D341Med (cell line): ENCODE measurements at regions not wholly inside any gene's neighbourhood (a gene's known extent, or its start where the extent isn't known, plus 50 kb on each side); places are given as distances from the start of the nearest gene placed in this dataset.

Source experiments
- DNase-seq: peaks from one replicate; pipeline ENCODE4 v3.0.0; 2012; ENCODE audit warnings: low spot score

- DNase-seq: no peak
Measured at GRCh38 chr10:128497660-128498377, 371.6 kb upstream of the MKI67 start.

- no peak for DNase-seq
Measured at GRCh38 chr10:128498378-128498730, 372.1 kb upstream of the MKI67 start.

GRCh38 chr10:128498746-128499145 is 372.5 kb upstream of the MKI67 start:
- DNase-seq: no peak

GRCh38 chr10:128499486-128499885 is 373.3 kb upstream of the MKI67 start:
- no peak for DNase-seq

- DNase-seq: no peak
Measured at GRCh38 chr10:128499956-128500355, 373.7 kb upstream of the MKI67 start.

DNA sequence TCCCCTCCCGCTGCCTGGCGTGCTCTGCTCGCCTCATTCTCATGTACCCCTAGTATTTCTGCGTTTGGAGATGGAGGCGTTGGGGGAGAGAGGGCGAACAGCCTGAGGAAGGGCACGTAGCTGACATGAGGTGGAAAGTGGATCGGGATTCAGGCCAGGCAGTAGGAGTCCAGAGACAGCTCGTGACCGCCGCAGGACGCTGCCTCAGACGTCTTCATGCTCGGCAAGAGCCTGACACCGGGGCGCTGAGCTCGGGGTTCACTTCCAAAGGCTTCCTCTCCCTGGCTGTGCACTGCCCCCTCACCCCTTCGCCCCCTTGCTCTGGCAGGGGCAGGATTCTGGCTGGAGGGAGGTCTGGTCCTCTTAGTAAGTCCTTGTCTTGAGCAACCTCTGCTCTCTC is 374.4 kb upstream of the MKI67 start:
- no peak for DNase-seq

- no peak for DNase-seq
Measured at GRCh38 chr10:128505346-128505745, 379.1 kb upstream of the MKI67 start.

DNA sequence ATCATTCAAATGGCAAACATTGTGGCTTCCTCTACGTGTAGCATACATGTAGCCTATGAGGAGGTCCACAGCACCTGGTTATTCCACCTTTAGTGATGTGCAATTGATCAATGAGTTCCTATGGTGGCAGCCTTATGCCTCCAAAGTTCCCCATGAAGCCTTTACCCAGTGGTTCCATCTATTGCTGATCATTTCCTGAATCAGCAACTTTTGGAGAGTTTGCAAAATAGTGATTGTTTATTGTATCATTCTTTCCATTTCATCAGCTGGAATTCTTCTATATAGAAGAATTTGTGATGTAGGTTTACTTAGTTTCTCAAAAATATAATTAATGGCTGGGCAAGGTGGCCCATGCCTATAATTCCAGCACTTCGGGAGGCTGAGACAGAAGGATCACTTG is 380.2 kb upstream of the MKI67 start:
- no peak for DNase-seq

GRCh38 chr10:128507066-128507465 is 380.8 kb upstream of the MKI67 start:
- DNase-seq: no peak

GRCh38 chr10:128511284-128511683 is 385.1 kb upstream of the MKI67 start:
- DNase-seq: no peak

GRCh38 chr10:128512767-128513166 is 386.5 kb upstream of the MKI67 start:
- no peak for DNase-seq

DNA sequence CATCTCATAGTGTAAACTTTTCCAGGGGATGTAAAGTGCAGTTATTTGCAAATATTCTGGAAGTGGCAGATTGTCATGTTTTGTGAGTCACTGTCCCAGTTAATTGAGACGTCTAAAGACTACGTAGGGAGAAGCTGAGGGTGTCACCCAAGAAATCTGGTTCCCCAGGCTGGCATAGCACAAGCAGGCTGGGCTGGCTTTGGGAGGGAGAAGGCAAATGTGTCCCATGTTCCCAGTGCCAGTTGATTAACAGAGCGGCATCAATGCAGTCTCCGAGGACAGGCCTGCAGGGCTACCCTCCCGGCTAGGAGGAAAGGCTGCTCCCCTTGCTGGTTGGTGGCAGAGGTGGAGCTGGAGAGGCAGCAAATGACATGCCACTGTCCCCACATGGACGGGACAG is 388.3 kb upstream of the MKI67 start:
- DNase-seq: no peak

GRCh38 chr10:128516180-128516579 is 390.0 kb upstream of the MKI67 start:
- DNase-seq: no peak

DNA sequence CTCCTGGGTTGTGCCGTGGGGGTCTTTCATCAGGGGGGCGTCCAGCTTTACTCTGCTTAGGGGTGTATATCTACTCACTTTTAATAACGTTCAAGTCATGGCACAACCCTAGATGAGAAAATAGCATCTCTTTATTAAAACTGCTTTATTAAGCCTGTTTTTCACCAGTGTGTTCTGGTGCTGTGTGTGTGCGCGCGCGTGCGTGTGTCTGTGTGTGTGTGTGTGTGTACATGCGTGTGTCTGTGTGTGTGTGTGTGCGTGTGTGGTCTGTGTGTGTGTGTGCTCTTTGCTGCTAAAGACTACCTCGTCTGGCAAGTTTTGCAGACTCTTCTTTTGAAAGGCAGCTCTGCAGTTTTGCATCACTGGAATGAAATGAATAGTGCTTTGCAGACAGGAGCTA is 390.9 kb upstream of the MKI67 start:
- DNase-seq: no peak

- no peak for DNase-seq
Measured at GRCh38 chr10:128518000-128518399, 391.8 kb upstream of the MKI67 start.

- no peak for DNase-seq
Measured at GRCh38 chr10:128519581-128519980, 393.4 kb upstream of the MKI67 start.

DNA sequence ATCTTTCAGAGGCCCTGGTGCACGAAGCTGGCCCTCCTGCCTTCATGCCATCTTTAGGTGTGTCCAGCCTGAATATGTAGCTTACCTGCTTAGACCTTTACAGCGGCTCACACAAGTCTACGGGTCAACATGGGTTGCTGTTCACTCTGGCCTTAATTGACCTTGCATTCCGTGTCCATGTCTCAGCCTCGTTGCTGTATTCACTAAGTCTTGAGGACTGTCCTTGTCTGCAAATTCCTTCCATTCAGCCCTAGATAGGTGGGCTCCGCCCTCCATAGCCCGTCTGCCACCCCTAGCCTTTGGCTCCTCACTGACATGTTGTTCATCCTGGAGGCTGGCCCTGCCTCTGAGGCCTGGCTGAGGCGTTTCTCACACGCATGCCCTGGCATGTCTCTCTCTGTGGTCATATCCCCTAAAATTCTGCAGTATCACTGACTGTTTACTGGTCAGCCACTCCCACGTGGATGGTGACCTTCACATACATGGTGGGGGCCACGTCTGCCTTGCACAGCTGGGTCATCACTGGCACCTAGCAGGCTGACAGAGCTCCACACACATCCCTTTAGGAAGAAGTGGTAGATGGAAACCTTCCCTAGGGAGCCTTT is 394.1 kb upstream of the MKI67 start:
- DNase-seq: no peak

GRCh38 chr10:128522551-128523308 is 396.5 kb upstream of the MKI67 start:
- no peak for DNase-seq

- no peak for DNase-seq
Measured at GRCh38 chr10:128525444-128525843, 399.2 kb upstream of the MKI67 start.

DNA sequence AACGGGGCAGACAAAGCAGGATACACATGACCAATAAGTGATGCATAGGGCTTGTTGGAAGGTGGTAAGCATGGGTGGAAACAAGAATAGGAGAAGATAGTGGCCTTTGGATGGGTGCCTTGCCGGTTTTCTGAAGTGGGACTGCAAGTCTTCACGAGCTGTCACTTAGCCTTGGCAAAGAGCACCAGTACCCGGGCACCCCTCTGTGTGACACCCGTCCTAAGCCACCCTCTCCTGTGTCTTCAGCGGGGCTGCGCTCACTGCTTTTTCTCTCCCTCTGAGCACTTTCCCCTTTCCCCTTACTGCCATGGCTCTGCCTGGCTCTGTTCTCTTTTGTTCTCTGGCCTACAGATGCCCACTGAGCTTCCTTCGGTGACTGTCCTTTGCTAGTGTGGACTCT is 399.7 kb upstream of the MKI67 start:
- no peak for DNase-seq

- DNase-seq: no peak
Measured at GRCh38 chr10:128526791-128527375, 400.7 kb upstream of the MKI67 start.

- DNase-seq: no peak
Measured at GRCh38 chr10:128527711-128528110, 401.5 kb upstream of the MKI67 start.

DNA sequence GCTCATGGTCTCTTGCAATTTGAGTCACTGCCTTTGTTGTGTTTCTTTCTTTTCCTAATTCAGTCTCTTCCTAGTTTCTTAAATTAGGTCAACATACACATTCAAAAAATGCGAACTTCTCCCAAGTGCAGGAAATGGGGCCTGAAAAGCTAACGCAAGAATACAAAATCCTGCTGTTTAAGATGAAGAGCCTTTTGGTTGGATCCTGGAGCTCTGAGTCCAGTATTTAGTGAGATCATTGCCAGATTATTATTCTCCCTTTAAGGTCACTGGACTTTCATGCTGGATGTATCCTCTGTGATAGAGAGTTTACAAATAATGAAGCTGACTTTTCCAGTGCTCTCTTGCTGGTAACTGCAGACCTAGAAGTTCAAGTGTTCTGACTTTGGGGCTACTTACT is 401.9 kb upstream of the MKI67 start:
- no peak for DNase-seq
